SK-N-SH treated with all-trans-retinoic acid at 6 μM for 48 hours (cell line): ENCODE measurements at regions not wholly inside any gene's neighbourhood (a gene's known extent, or its start where the extent isn't known, plus 50 kb on each side); places are given as distances from the start of the nearest gene placed in this dataset.

ENCODE experiments used
- ATAC-seq: fragments of 200-7000 bp; cut with Tn5 transposase; 3 replicates; pipeline ENCODE4 v1.9.1; 2020; ENCODE audit warnings: mild to moderate bottlenecking, moderate library complexity
- ARNTL ChIP-seq: fragments of 450-650 bp; formaldehyde crosslinking; IDR thresholded peaks from 2 replicates; pipeline ENCODE4 v1.5.0; 2020; ENCODE audit warnings: low read depth, mild to moderate bottlenecking, moderate library complexity, borderline replicate concordance
- BACH2 ChIP-seq: fragments of 250-450 bp; sonication (Bioruptor Pico); IDR thresholded peaks from 2 replicates; pipeline ENCODE4 v1.9.0; 2021; ENCODE audit warnings: mild to moderate bottlenecking, borderline replicate concordance
- CREB5 ChIP-seq: fragments of 250-450 bp; sonication (Bioruptor Pico); IDR thresholded peaks from 2 replicates; pipeline ENCODE4 v1.5.1; 2020; ENCODE audit warnings: low read depth, mild to moderate bottlenecking, moderate library complexity
- CSDC2 ChIP-seq: fragments of 250-450 bp; sonication (Bioruptor Pico); IDR thresholded peaks from 2 replicates; pipeline ENCODE4 v1.5.0; 2020; ENCODE audit warnings: mild to moderate bottlenecking, moderate library complexity
- ESRRG ChIP-seq: fragments of 250-450 bp; sonication (Bioruptor Pico); IDR thresholded peaks from 2 replicates; pipeline ENCODE4 v1.6.1; 2021; ENCODE audit warnings: mild to moderate bottlenecking
- GLIS3 ChIP-seq: fragments of 250-450 bp; sonication (Bioruptor Pico); IDR thresholded peaks from 2 replicates; pipeline ENCODE4 v1.5.0; 2020; ENCODE audit warnings: mild to moderate bottlenecking, moderate library complexity
- ISL1 ChIP-seq: fragments of 250-450 bp; sonication (Bioruptor Pico); IDR thresholded peaks from 2 replicates; pipeline ENCODE4 v2.1.2; 2022; ENCODE audit warnings: mild to moderate bottlenecking, moderate library complexity
- OSR1 ChIP-seq: fragments of 250-450 bp; sonication (Bioruptor Pico); IDR thresholded peaks from 2 replicates; pipeline ENCODE4 v1.8.0; 2022; ENCODE audit warnings: moderate library complexity, mild to moderate bottlenecking, inconsistent platforms
- PPARA ChIP-seq: fragments of 250-450 bp; sonication (Bioruptor Pico); IDR thresholded peaks from 2 replicates; pipeline ENCODE4 v1.5.0; 2020; ENCODE audit warnings: mild to moderate bottlenecking, borderline replicate concordance
- RARB ChIP-seq: fragments of 250-450 bp; sonication (Bioruptor Pico); IDR thresholded peaks from 2 replicates; pipeline ENCODE4 v1.8.0; 2021; ENCODE audit warnings: mild to moderate bottlenecking, moderate library complexity
- SNAI2 ChIP-seq: fragments of 250-450 bp; sonication (Bioruptor Pico); IDR thresholded peaks from 2 replicates; pipeline ENCODE4 v1.5.0; 2020; ENCODE audit warnings: mild to moderate bottlenecking, moderate library complexity
- TCF4 ChIP-seq: fragments of 250-450 bp; sonication (Bioruptor Pico); IDR thresholded peaks from 2 replicates; pipeline ENCODE4 v1.8.0; 2021; ENCODE audit warnings: mild to moderate bottlenecking, moderate library complexity, borderline replicate concordance
- TOX ChIP-seq: fragments of 250-450 bp; sonication (Bioruptor Pico); IDR thresholded peaks from 2 replicates; pipeline ENCODE4 v1.8.0; 2021; ENCODE audit warnings: mild to moderate bottlenecking, moderate library complexity, borderline replicate concordance
- TSHZ2 ChIP-seq: fragments of 250-450 bp; sonication (Bioruptor Pico); IDR thresholded peaks from 2 replicates; pipeline ENCODE4 v1.5.0; 2020; ENCODE audit warnings: mild to moderate bottlenecking, moderate library complexity
- ZFP3 ChIP-seq: fragments of 250-450 bp; sonication (Bioruptor Pico); IDR thresholded peaks from 2 replicates; pipeline ENCODE4 v1.5.0; 2020; ENCODE audit warnings: mild to moderate bottlenecking, moderate library complexity
- ZFP30 ChIP-seq: fragments of 450-650 bp; formaldehyde crosslinking; IDR thresholded peaks from 2 replicates; pipeline ENCODE4 v1.5.0; 2022; ENCODE audit warnings: mild to moderate bottlenecking, moderate library complexity
- ZNF565 ChIP-seq: fragments of 450-650 bp; formaldehyde crosslinking; conservative IDR thresholded peaks from 2 replicates; pipeline ENCODE4 v1.5.0; 2020; ENCODE audit warnings: low read depth, mild to moderate bottlenecking, moderate library complexity
- ZNF8 ChIP-seq: fragments of 450-650 bp; formaldehyde crosslinking; IDR thresholded peaks from 2 replicates; pipeline ENCODE4 v1.5.0; 2020; ENCODE audit warnings: mild to moderate bottlenecking, moderate library complexity
- TF ChIP-seq, protein P1 (sequence below): fragments of 250-450 bp; sonication (Bioruptor Pico); IDR thresholded peaks from 2 replicates; pipeline ENCODE4 v1.8.0; 2020; ENCODE audit warnings: mild to moderate bottlenecking, moderate library complexity, borderline replicate concordance
- TF ChIP-seq, protein P2 (sequence below): fragments of 250-450 bp; sonication (Bioruptor Pico); IDR thresholded peaks from 2 replicates; pipeline ENCODE4 v1.8.0; 2021; ENCODE audit warnings: low read depth, mild to moderate bottlenecking, moderate library complexity, borderline replicate concordance
- TF ChIP-seq, protein P3 (sequence below): fragments of 250-450 bp; sonication (Bioruptor Pico); IDR thresholded peaks from 2 replicates; pipeline ENCODE4 v1.5.1; 2021; ENCODE audit warnings: mild to moderate bottlenecking, moderate library complexity

GRCh38 chr1:47593598-47594285 is 155.9 kb downstream of the FOXD2 start:
- ATAC-seq: no peak
- TF ChIP-seq TSHZ2 (CRISPR knock-in tag): no peak
- TF ChIP-seq CSDC2 (CRISPR knock-in tag): no peak
- no peak for TF ChIP-seq ESRRG (CRISPR knock-in tag)
- TF ChIP-seq SNAI2 (CRISPR knock-in tag): no peak
- TF ChIP-seq BACH2 (CRISPR knock-in tag): no peak
- TF ChIP-seq, protein P1, sequence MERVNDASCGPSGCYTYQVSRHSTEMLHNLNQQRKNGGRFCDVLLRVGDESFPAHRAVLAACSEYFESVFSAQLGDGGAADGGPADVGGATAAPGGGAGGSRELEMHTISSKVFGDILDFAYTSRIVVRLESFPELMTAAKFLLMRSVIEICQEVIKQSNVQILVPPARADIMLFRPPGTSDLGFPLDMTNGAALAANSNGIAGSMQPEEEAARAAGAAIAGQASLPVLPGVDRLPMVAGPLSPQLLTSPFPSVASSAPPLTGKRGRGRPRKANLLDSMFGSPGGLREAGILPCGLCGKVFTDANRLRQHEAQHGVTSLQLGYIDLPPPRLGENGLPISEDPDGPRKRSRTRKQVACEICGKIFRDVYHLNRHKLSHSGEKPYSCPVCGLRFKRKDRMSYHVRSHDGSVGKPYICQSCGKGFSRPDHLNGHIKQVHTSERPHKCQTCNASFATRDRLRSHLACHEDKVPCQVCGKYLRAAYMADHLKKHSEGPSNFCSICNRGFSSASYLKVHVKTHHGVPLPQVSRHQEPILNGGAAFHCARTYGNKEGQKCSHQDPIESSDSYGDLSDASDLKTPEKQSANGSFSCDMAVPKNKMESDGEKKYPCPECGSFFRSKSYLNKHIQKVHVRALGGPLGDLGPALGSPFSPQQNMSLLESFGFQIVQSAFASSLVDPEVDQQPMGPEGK (CRISPR knock-in tag): no peak
- TF ChIP-seq OSR1 (CRISPR knock-in tag): no peak
- TF ChIP-seq GLIS3 (CRISPR knock-in tag): no peak
- TF ChIP-seq ZNF8 (CRISPR knock-in tag): no peak
- no peak for TF ChIP-seq ARNTL
- TF ChIP-seq, protein P2, sequence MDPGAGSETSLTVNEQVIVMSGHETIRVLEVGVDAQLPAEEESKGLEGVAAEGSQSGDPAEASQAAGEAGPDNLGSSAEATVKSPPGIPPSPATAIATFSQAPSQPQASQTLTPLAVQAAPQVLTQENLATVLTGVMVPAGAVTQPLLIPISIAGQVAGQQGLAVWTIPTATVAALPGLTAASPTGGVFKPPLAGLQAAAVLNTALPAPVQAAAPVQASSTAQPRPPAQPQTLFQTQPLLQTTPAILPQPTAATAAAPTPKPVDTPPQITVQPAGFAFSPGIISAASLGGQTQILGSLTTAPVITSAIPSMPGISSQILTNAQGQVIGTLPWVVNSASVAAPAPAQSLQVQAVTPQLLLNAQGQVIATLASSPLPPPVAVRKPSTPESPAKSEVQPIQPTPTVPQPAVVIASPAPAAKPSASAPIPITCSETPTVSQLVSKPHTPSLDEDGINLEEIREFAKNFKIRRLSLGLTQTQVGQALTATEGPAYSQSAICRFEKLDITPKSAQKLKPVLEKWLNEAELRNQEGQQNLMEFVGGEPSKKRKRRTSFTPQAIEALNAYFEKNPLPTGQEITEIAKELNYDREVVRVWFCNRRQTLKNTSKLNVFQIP (CRISPR knock-in tag): no peak
- TF ChIP-seq TCF4 (CRISPR knock-in tag): no peak
- no peak for TF ChIP-seq RARB
- TF ChIP-seq ZFP3 (CRISPR knock-in tag): no peak
- TF ChIP-seq, protein P3, sequence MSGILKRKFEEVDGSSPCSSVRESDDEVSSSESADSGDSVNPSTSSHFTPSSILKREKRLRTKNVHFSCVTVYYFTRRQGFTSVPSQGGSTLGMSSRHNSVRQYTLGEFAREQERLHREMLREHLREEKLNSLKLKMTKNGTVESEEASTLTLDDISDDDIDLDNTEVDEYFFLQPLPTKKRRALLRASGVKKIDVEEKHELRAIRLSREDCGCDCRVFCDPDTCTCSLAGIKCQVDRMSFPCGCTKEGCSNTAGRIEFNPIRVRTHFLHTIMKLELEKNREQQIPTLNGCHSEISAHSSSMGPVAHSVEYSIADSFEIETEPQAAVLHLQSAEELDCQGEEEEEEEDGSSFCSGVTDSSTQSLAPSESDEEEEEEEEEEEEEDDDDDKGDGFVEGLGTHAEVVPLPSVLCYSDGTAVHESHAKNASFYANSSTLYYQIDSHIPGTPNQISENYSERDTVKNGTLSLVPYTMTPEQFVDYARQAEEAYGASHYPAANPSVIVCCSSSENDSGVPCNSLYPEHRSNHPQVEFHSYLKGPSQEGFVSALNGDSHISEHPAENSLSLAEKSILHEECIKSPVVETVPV (CRISPR knock-in tag): no peak
- no peak for TF ChIP-seq CREB5 (CRISPR knock-in tag)
- TF ChIP-seq ISL1 (CRISPR knock-in tag): no peak

- ATAC-seq: no peak
- TF ChIP-seq GLIS3 (CRISPR knock-in tag) (no peak), ZNF565 (CRISPR knock-in tag) (no peak), ARNTL (no peak), TSHZ2 (CRISPR knock-in tag) (no peak), TCF4 (CRISPR knock-in tag) (no peak), ESRRG (CRISPR knock-in tag) (no peak), TOX (CRISPR knock-in tag) (no peak), ZFP30 (CRISPR knock-in tag) (no peak), PPARA (CRISPR knock-in tag) (no peak)
- TF ChIP-seq, protein P2 (CRISPR knock-in tag): no peak
- TF ChIP-seq, protein P1 (CRISPR knock-in tag): no peak
- TF ChIP-seq, protein P3 (CRISPR knock-in tag): no peak
Measured at GRCh38 chr1:47594627-47595026, 156.8 kb downstream of the FOXD2 start.
